ENCODE measurements at regions not wholly inside any gene's neighbourhood (a gene's known extent, or its start where the extent isn't known, plus 50 kb on each side); places are given as distances from the start of the nearest gene placed in this dataset.

DNA sequence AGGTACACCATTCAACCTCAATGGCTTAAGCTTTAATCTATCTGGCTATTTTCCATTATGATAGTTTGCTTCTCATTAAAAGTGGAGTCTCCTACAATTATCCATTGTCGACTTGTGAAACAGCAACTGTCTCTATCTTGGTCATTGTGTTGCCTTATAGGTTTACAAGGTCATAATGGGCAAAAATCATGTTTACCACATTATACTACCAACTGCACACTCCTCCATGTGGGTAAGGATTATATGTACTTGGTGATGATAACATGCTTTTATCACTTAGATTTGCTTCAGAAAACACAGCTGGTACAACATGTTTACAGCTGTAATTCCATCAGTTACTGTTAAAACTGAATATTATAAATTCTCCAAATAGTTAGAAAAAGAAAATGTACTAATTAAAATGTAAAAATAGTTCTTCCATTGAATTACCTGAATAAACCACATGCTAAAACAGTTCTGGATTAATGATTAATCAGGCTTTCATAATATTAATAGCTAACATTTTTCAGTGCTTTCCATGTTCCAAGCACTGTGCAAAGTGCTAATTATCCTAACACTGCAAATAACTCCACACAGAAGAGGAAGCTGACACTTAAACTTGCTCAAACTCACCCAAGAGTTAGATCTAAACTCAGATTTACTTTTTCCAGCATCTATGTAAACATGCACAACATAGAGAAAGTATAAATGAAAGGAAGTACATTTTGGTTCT, 96.7 kb downstream of the OGFRL1 start:
- Histone ChIP-seq H3K4me3 (no peak overlapping the region), H3K27ac (no peak overlapping the region), H3K36me3 (no peaks in the 10 kb centered on the region), H3K4me1 (peaks cover 0 to 14% of the 10 kb centered on the region in 2 donors), H3K27me3 (no peaks in the 10 kb centered on the region), H3K9me3 (no peaks in the 10 kb centered on the region)
- DNase-seq (ENCODE audit: low spot score in 2 of 2) = no peak
- intact Hi-C loops (cut with DNase I; ENCODE audit: low total_unique reads) = no loop called here
- TF ChIP-seq POLR2A (IDR thresholded peaks at IDR 0.05) (no peak), POLR2AphosphoS5 (IDR thresholded peaks at IDR 0.05) (no peak)
- TF ChIP-seq, protein P1, sequence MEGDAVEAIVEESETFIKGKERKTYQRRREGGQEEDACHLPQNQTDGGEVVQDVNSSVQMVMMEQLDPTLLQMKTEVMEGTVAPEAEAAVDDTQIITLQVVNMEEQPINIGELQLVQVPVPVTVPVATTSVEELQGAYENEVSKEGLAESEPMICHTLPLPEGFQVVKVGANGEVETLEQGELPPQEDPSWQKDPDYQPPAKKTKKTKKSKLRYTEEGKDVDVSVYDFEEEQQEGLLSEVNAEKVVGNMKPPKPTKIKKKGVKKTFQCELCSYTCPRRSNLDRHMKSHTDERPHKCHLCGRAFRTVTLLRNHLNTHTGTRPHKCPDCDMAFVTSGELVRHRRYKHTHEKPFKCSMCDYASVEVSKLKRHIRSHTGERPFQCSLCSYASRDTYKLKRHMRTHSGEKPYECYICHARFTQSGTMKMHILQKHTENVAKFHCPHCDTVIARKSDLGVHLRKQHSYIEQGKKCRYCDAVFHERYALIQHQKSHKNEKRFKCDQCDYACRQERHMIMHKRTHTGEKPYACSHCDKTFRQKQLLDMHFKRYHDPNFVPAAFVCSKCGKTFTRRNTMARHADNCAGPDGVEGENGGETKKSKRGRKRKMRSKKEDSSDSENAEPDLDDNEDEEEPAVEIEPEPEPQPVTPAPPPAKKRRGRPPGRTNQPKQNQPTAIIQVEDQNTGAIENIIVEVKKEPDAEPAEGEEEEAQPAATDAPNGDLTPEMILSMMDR (IDR thresholded peaks at IDR 0.05) = no peak

DNA sequence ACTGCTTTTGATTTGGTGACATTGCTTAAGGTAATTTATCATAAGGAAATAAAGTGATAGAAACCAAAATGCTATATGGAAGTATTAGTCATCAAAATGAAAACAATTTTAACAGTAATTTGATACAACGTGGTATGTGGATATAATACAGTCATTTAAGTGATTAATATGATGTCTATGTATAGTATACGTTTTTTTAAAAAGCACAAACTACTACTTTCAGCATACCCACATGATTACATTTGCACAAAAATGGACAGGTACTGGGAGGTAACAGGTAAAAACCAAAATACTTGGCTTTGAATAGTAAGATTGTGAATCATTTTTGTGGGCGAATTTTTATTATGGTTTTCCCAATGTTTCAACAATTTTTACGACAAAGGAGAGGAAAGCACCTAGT, 97.6 kb downstream of the OGFRL1 start:
- no peak for DNase-seq (ENCODE audit: low spot score in 2 of 2)
- no peaks in the 10 kb centered on the region for H3K27me3 ChIP-seq
- H3K27ac ChIP-seq = no peak overlapping the region
- intact Hi-C loops (cut with DNase I; ENCODE audit: low total_unique reads) = no loop called here
- H3K9me3 ChIP-seq = no peaks in the 10 kb centered on the region
- H3K4me1 ChIP-seq = peaks cover 0 to 14% of the 10 kb centered on the region in 2 donors
- no peaks in the 10 kb centered on the region for H3K36me3 ChIP-seq
- no peak overlapping the region for H3K4me3 ChIP-seq
- TF ChIP-seq, protein P1 (IDR thresholded peaks at IDR 0.05) = no peak
- TF ChIP-seq POLR2A (IDR thresholded peaks at IDR 0.05) (no peak), POLR2AphosphoS5 (IDR thresholded peaks at IDR 0.05) (no peak)

DNA sequence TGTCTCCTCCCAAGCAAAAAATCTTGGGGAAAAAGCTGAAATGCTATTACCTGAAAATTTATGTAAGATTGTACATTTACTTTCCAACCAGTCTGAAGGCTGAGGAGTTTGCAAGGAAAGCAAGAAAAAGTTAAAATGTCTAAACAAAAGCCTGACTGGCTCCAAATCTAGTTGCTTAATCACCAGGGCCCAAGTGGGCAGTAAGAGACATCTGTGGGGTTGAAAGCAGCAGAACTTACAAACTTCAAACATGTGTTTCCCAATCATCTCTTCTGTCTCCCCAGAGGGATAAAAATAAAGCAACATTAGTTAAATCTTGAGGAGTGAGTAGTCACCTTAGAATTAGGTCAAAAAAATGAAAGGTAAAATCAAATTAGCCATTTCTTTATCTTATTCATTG, 98.6 kb downstream of the OGFRL1 start:
- peak overlapping the region in 1 of 2 donors; percentile 44 for H3K27ac ChIP-seq
- H3K4me1 ChIP-seq = peaks cover 0 to 14% of the 10 kb centered on the region in 2 donors
- no peaks in the 10 kb centered on the region for H3K36me3 ChIP-seq
- no peaks in the 10 kb centered on the region for H3K9me3 ChIP-seq
- intact Hi-C loops (cut with DNase I; ENCODE audit: low total_unique reads) = no loop called here
- no peak for TF ChIP-seq POLR2AphosphoS5 (IDR thresholded peaks at IDR 0.05)
- H3K27me3 ChIP-seq = no peaks in the 10 kb centered on the region
- H3K4me3 ChIP-seq = no peak overlapping the region
- no peak for DNase-seq (ENCODE audit: low spot score in 2 of 2)

DNA sequence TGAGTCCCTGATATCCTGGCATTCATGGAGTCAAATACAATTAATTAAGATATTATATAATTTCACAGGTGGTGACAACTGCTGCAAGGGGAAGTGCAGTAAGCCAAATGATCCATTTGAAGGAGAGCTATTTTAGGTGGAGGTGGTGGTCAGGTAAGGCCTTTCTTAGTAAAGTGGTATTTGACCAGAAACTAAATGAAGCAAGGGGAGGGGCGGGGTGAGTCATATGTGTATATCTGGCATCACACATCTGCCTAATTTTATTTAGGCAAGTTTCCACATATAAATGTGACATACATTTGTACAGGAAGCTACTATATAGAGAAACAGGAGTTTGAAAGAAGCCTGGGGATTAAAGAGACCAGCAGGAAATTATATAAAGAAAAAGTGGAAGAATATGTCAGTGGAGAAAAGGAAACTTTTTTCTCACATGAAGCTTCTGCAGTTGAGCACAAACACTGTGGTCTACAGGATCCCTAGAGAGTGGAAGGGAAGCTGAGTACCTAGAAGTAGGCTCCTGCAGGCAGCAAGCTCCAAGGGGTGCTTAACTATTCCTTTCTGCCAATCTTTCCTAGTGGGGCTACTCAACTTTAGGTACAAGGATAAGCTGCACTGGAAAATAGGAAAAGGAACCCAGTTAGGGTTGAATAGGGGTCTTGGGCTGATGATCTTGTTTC, 99.6 kb downstream of the OGFRL1 start:
- intact Hi-C loops (cut with DNase I; ENCODE audit: low total_unique reads) = no loop called here
- peak overlapping the region in 1 of 2 donors; percentile 44 for H3K27ac ChIP-seq
- TF ChIP-seq, protein P1 (IDR thresholded peaks at IDR 0.05) = no peak
- TF ChIP-seq POLR2AphosphoS5 (IDR thresholded peaks at IDR 0.05) = no peak
- no peak for TF ChIP-seq POLR2A (IDR thresholded peaks at IDR 0.05)
- no peak for DNase-seq (ENCODE audit: low spot score in 2 of 2)
- peaks cover 0 to 14% of the 10 kb centered on the region in 2 donors for H3K4me1 ChIP-seq
- H3K4me3 ChIP-seq = no peak overlapping the region
- H3K27me3 ChIP-seq = no peaks in the 10 kb centered on the region
- no peaks in the 10 kb centered on the region for H3K9me3 ChIP-seq
- H3K36me3 ChIP-seq = no peaks in the 10 kb centered on the region

DNA sequence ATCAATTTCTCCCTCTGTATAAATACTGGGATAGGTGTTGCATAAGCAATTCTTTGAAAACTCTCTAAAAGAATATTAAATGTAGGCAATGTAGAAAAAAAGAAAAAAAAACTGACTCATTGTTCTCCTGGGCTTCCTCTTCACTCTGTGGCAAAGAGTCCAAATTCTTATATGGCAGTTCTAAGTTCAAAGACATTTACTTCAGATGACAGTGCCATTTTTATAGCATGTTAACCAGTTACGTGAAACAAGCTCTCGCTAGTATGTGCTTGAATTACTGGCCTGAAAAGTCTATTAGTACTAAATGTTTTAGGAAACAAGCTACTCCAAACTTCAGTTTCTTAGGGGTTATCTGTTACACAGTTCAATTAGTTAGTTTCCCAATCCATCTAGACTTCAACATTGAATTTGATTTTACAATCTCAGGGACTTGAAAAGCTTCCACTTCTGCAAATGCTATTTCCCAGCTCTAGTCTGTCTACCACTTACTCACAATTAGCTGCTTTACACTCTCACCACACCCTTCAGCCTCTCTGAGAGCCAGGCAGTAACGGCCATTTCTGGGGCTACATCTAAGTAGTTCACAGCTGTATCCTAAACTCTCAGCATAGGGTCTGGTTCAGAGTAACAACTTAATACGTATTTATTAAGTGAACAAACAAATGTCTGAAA, 100.4 kb downstream of the OGFRL1 start:
- no peak for DNase-seq (ENCODE audit: low spot score in 2 of 2)
- Histone ChIP-seq H3K27me3 (no peaks in the 10 kb centered on the region), H3K27ac (no peak overlapping the region), H3K36me3 (no peaks in the 10 kb centered on the region), H3K9me3 (no peaks in the 10 kb centered on the region), H3K4me1 (peaks cover 0 to 16% of the 10 kb centered on the region in 2 donors), H3K4me3 (no peak overlapping the region)
- intact Hi-C loops (cut with DNase I; ENCODE audit: low total_unique reads) = no loop called here
- TF ChIP-seq POLR2A (IDR thresholded peaks at IDR 0.05) = no peak
- TF ChIP-seq, protein P1 (IDR thresholded peaks at IDR 0.05) = no peak
- no peak for TF ChIP-seq POLR2AphosphoS5 (IDR thresholded peaks at IDR 0.05)

All from breast epithelium (tissue), 4 donors.